Thyroid gland (tissue), 4 donors: ENCODE measurements at regions not wholly inside any gene's neighbourhood (a gene's known extent, or its start where the extent isn't known, plus 50 kb on each side); places are given as distances from the start of the nearest gene placed in this dataset.
"Not testable (repeated sequence)": the region's sequence is repeated elsewhere in the genome, so short reads cannot be mapped to it uniquely, and the experiment has no call there.

ENCODE experiments used
- DNase-seq, 2 donors: peaks; one replicate each; pipeline ENCODE4 v3.0.0-alpha.2; 2019
- H3K27ac ChIP-seq, 3 donors: fragments of 200-600 bp; sonication (generic); 1 replicate in 2 of 3; 2 replicates in 1 of 3; pipeline ENCODE4 v1.5.1; 2016 to 2019; ENCODE audit warnings: mild to moderate bottlenecking in 1 of 3, moderate library complexity in 1 of 3
- H3K27me3 ChIP-seq: fragments of 200-600 bp; sonication (generic); one replicate; pipeline ENCODE4 v1.5.1; 2019
- H3K36me3 ChIP-seq, 2 donors: fragments of 200-600 bp; sonication (generic); one replicate each; pipeline ENCODE4 v1.5.1; 2016 to 2019
- H3K4me1 ChIP-seq, 2 donors: fragments of 200-600 bp; sonication (generic); one replicate each; pipeline ENCODE4 v1.5.1; 2017 to 2019
- H3K4me3 ChIP-seq, 3 donors: fragments of 200-600 bp; sonication (generic); replicated peaks in 1 of 3; 1 replicate in 2 of 3; 2 replicates in 1 of 3; pipeline ENCODE4 v1.5.1; 2016; ENCODE audit warnings: mild to moderate bottlenecking in 1 of 3
- H3K9me3 ChIP-seq: fragments of 200-600 bp; sonication (generic); one replicate; pipeline ENCODE4 v1.5.1; 2017
- CTCF ChIP-seq, 6 experiments: fragments of 200-600 bp in 3 of 6; fragments of 450-650 bp in 3 of 6; sonication (generic) in 3 of 6; IDR thresholded peaks; one replicate each; pipeline ENCODE4 v1.5.1; 2016 to 2019; ENCODE audit warnings: antibody characterized with exemption in 6 of 6, mild to moderate bottlenecking in 2 of 6, inconsistent platforms in 1 of 6, moderate library complexity in 1 of 6
- POLR2A ChIP-seq, 2 donors: fragments of 450-650 bp; IDR thresholded peaks; one replicate each; pipeline ENCODE4 v1.6.1; 2017; ENCODE audit warnings: antibody characterized with exemption in 2 of 2, mild to moderate bottlenecking in 2 of 2, moderate library complexity in 1 of 2
- WGBS, 2 donors: methylation state at CpG; one replicate each; pipeline ENCODE4 v1.1.5; 2017; 5-methylcytosine and 5-hydroxymethylcytosine counted together
- intact Hi-C: fragments of 100-400 bp; cut with DNase I; formaldehyde crosslinking; loops from one replicate; pipeline ENCODE4 v1.15.1; 2023

DNA sequence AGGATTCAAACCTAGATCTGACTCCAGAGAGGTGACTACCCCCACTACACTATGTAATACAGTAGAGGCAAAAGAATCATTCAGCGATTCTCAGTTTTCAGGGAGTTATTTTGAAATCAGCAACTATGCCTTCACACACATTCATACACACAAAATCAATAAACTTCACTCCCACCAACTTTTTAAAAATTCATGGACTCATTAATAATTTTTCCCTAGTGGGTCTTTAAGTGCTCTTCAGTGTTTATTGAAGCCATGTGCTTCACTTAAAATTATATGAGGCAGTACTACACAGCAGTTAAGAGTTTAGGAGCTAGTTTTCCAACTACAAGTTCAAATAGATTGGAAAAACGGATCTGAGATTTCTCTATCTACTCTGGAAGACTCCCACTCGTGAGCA lies 452.7 kb upstream of the ADGRB3 start:
- H3K36me3 ChIP-seq, result no peaks in the 10 kb centered on the region
- H3K4me1 ChIP-seq, result no peaks in the 10 kb centered on the region
- intact Hi-C loops, result no loop called here
- no peak for DNase-seq
- TF ChIP-seq POLR2A (IDR thresholded peaks at IDR 0.05) (no peak), CTCF (IDR thresholded peaks at IDR 0.05) (no peak)
- WGBS, 2 donors, result 59 to 64% methylated on average over 3 of the region's 3 CpGs
- no peaks in the 10 kb centered on the region for H3K9me3 ChIP-seq
- no peak overlapping the region for H3K4me3 ChIP-seq
- no peaks in the 10 kb centered on the region for H3K27me3 ChIP-seq
- no peak overlapping the region for H3K27ac ChIP-seq

GRCh38 chr6:68181027-68181426 lies 454.1 kb upstream of the ADGRB3 start:
- intact Hi-C loops, H3K9me3 ChIP-seq, DNase-seq, H3K27ac ChIP-seq, H3K27me3 ChIP-seq, H3K4me3 ChIP-seq, H3K4me1 ChIP-seq, H3K36me3 ChIP-seq: not testable (repeated sequence)
- WGBS, 2 donors, result 49 to 53% methylated on average over 3 of the region's 3 CpGs

GRCh38 chr6:68173616-68174015 lies 461.5 kb upstream of the ADGRB3 start:
- Histone ChIP-seq H3K4me1 (no peaks in the 10 kb centered on the region), H3K27me3 (no peaks in the 10 kb centered on the region), H3K4me3 (no peak overlapping the region), H3K36me3 (no peaks in the 10 kb centered on the region), H3K9me3 (no peaks in the 10 kb centered on the region), H3K27ac (no peak overlapping the region)
- DNase-seq, result no peak
- WGBS, 2 donors, result 85% methylated on average over 2 of the region's 2 CpGs
- intact Hi-C loops, result no loop called here
- TF ChIP-seq POLR2A (IDR thresholded peaks at IDR 0.05) (no peak), CTCF (IDR thresholded peaks at IDR 0.05) (no peak)

- intact Hi-C loops, result no loop called here
- WGBS, 2 donors, result 72 to 81% methylated on average over 1 of the region's 1 CpG
These were observed 465.2 kb upstream of the ADGRB3 start for GRCh38 chr6:68169922-68170321.

DNA sequence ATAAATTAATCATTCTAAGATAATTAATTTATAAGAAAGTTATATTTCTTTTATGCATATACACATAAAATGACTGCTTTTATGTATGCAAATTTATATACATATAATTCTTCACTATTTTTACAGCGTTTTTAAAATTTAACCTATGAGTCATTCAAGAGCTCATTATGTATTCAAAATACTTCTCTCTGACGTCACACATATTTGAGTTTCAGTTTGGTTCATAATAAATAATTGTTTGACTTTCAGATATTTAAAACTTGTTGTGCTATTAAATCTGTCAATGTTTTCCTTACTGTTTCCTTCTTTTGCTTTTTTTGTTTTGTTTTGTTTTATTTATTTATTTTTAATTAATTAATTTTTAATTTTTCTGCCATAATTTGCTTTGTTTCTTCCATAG lies 467.5 kb upstream of the ADGRB3 start:
- Histone ChIP-seq H3K27me3 (no peaks in the 10 kb centered on the region), H3K4me1 (no peaks in the 10 kb centered on the region), H3K4me3 (no peak overlapping the region), H3K36me3 (no peaks in the 10 kb centered on the region), H3K9me3 (no peaks in the 10 kb centered on the region), H3K27ac (no peak overlapping the region)
- intact Hi-C loops, result no loop called here
- DNase-seq, result no peak
- TF ChIP-seq CTCF (IDR thresholded peaks at IDR 0.05) (no peak), POLR2A (IDR thresholded peaks at IDR 0.05) (no peak)
- 81 to 82% methylated on average over 2 of the region's 2 CpGs for WGBS, 2 donors

More at GRCh38 chr6:68169922-68170321, 465.2 kb upstream of the ADGRB3 start:
- H3K4me1 ChIP-seq, result no peaks in the 10 kb centered on the region
- H3K9me3 ChIP-seq, result no peaks in the 10 kb centered on the region
- H3K27me3 ChIP-seq, result no peaks in the 10 kb centered on the region
- H3K27ac ChIP-seq, result no peak overlapping the region
- H3K36me3 ChIP-seq, result no peaks in the 10 kb centered on the region
- H3K4me3 ChIP-seq, result no peak overlapping the region
- TF ChIP-seq POLR2A (IDR thresholded peaks at IDR 0.05), result no peak
- TF ChIP-seq CTCF (IDR thresholded peaks at IDR 0.05), result no peak
- DNase-seq, result no peak

DNA sequence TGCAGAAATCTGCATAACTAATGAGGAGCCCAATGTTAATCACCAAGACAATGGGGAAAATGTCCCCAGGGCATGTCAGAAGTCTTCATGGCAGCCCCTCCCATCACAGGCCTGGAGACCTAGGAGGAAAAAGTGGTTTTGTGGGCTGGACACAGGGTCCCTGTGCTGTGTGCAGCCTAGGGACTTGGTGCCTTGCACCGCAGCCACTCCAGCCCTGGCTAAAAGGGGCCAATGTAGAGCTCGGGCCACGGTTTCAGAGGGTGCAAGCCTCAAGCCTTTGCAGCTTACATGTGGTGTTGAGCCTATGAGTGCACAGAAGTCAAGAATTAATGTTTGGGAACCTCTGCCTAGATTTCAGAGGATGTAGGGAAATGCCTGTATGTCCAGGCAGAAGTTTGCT lies 474.3 kb upstream of the ADGRB3 start:
- intact Hi-C loops, H3K27me3 ChIP-seq, H3K4me1 ChIP-seq, DNase-seq, H3K4me3 ChIP-seq, H3K36me3 ChIP-seq, H3K9me3 ChIP-seq, H3K27ac ChIP-seq: not testable (repeated sequence)
- WGBS, 2 donors, result 93% methylated on average over 3 of the region's 3 CpGs; no CpG with 5 or more reads in 1 of the 2 donors
